ENCODE measurements at regions not wholly inside any gene's neighbourhood (a gene's known extent, or its start where the extent isn't known, plus 50 kb on each side); places are given as distances from the start of the nearest gene placed in this dataset.
A peak's percentile ranks its signal among the peaks of the same experiment; 100 is the strongest.
"Not testable (repeated sequence)": the region's sequence is repeated elsewhere in the genome, so short reads cannot be mapped to it uniquely, and the experiment has no call there.

- DNase-seq (ENCODE audit: low read depth), result no peak
Measured at GRCh38 chr10:28391283-28391682, 88.4 kb upstream of the MPP7 start.

- DNase-seq (ENCODE audit: low read depth), result peak; percentile 38
Measured at GRCh38 chr10:28393956-28394568, 91.2 kb upstream of the MPP7 start.

GRCh38 chr10:28396331-28396730 lies 93.5 kb upstream of the MPP7 start:
- DNase-seq (ENCODE audit: low read depth), result no peak

GRCh38 chr10:28397229-28397628 lies 94.4 kb upstream of the MPP7 start:
- no peak for DNase-seq (ENCODE audit: low read depth)

GRCh38 chr10:28400176-28400575 lies 97.3 kb upstream of the MPP7 start:
- DNase-seq (ENCODE audit: low read depth), result no peak

GRCh38 chr10:28400681-28401080 lies 97.8 kb upstream of the MPP7 start:
- DNase-seq (ENCODE audit: low read depth), result no peak

GRCh38 chr10:28402611-28403073 lies 99.8 kb upstream of the MPP7 start:
- DNase-seq (ENCODE audit: low read depth), result not testable (repeated sequence)

GRCh38 chr10:28403090-28403489 lies 100.2 kb upstream of the MPP7 start:
- peak; percentile 31 for DNase-seq (ENCODE audit: low read depth)

GRCh38 chr10:28408237-28408777 lies 105.4 kb upstream of the MPP7 start:
- no peak for DNase-seq (ENCODE audit: low read depth)

- no peak for DNase-seq (ENCODE audit: low read depth)
Measured at GRCh38 chr10:28410420-28411135, 107.7 kb upstream of the MPP7 start.

GRCh38 chr10:28411136-28411460 lies 108.2 kb upstream of the MPP7 start:
- no peak for DNase-seq (ENCODE audit: low read depth)

GRCh38 chr10:28411648-28412047 lies 108.8 kb upstream of the MPP7 start:
- peak; percentile 48 for DNase-seq (ENCODE audit: low read depth)

- no peak for DNase-seq (ENCODE audit: low read depth)
Measured at GRCh38 chr10:28418069-28418468, 114.8 kb upstream of the WAC start.

- DNase-seq (ENCODE audit: low read depth), result peak; percentile 66
Measured at GRCh38 chr10:28425422-28425821, 107.5 kb upstream of the WAC start.

GRCh38 chr10:28426392-28427159 lies 106.3 kb upstream of the WAC start:
- DNase-seq (ENCODE audit: low read depth), result no peak

- no peak for DNase-seq (ENCODE audit: low read depth)
Measured at GRCh38 chr10:28427376-28427775, 105.5 kb upstream of the WAC start.

GRCh38 chr10:28429045-28429444 lies 103.9 kb upstream of the WAC start:
- DNase-seq (ENCODE audit: low read depth), result no peak

- no peak for DNase-seq (ENCODE audit: low read depth)
Measured at GRCh38 chr10:28429573-28430216, 103.2 kb upstream of the WAC start.

GRCh38 chr10:28431139-28431538 lies 101.8 kb upstream of the WAC start:
- DNase-seq (ENCODE audit: low read depth), result no peak

GRCh38 chr10:28432210-28432676 lies 100.7 kb upstream of the WAC start:
- peak; percentile 65 for DNase-seq (ENCODE audit: low read depth)

- no peak for DNase-seq (ENCODE audit: low read depth)
Measured at GRCh38 chr10:28434063-28434462, 98.9 kb upstream of the WAC start.

GRCh38 chr10:28442403-28442802 lies 90.5 kb upstream of the WAC start:
- DNase-seq (ENCODE audit: low read depth), result no peak

Measured in stromal cell of bone marrow (primary cell).